ENCODE measurements at regions not wholly inside any gene's neighbourhood (a gene's known extent, or its start where the extent isn't known, plus 50 kb on each side); places are given as distances from the start of the nearest gene placed in this dataset.

DNA sequence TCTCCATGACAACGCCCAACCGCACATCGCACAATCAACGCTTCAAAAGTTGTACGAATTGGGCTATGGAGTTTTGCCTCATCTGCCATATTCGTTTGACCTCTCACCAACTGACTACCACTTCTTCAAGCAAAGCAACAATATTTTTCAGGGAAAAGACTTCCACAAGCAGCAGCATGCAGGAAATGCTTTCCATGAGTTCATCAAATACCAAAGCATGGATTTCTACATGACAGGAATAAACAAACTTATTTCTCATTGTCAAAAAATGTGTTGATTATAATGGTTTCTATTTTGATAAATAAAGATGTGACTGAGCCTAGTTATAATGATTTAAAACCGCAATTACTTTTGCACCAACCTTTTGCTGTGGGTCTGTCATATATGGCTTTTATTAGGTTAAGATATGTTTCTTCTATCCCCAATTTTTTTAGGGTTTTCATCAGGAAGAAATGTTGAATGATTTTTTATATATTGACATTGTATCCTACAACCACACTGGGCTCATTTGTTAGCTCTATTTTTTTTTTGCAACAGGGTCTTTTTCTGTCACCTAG is 138.4 kb downstream of the PWWP3B start:
- no peak overlapping the region for H3K4me2 ChIP-seq
- Mint-ChIP-seq H3K27ac (no peak overlapping the region), H3K4me1 (no peaks in the 10 kb centered on the region), H3K36me3 (no peaks in the 10 kb centered on the region), H3K4me3 (no peak overlapping the region), H3K27me3 (ENCODE audit: insufficient read depth, low read depth) (peaks cover 2% of the 10 kb centered on the region), H3K9me3 (peaks cover 11% of the 10 kb centered on the region)
- H3K9me3 ChIP-seq (ENCODE audit: low read depth): peaks cover 28% of the 10 kb centered on the region
- TF ChIP-seq EZH2phosphoT487 (IDR thresholded peaks at IDR 0.05) (no peak), CTCF (IDR thresholded peaks at IDR 0.05) (no peak), EZH2 (IDR thresholded peaks at IDR 0.05) (no peak)
- H3K9ac ChIP-seq: no peak overlapping the region
- H3K79me2 ChIP-seq (ENCODE audit: low read depth): no peaks in the 10 kb centered on the region
- H3K4me3 ChIP-seq: no peak overlapping the region
- H3K27ac ChIP-seq: no peak overlapping the region
- no peak overlapping the region for H2AFZ ChIP-seq (replicated peaks)
- no peaks in the 10 kb centered on the region for H3K4me1 ChIP-seq
- no peaks in the 10 kb centered on the region for H4K20me1 ChIP-seq (ENCODE audit: low read depth)
- peaks cover 19% of the 10 kb centered on the region for H3F3A ChIP-seq (ENCODE audit: low read depth)
- H3K36me3 ChIP-seq: no peaks in the 10 kb centered on the region
- DNase-seq (ENCODE audit: low spot score): no peak
- H3K27me3 ChIP-seq: no peaks in the 10 kb centered on the region

GRCh38 chrX:106323357-106323756 is 155.3 kb downstream of the PWWP3B start:
- H3K27ac ChIP-seq: no peak overlapping the region
- TF ChIP-seq EZH2phosphoT487 (IDR thresholded peaks at IDR 0.05): no peak
- TF ChIP-seq CTCF (IDR thresholded peaks at IDR 0.05): no peak
- no peak for TF ChIP-seq EZH2 (IDR thresholded peaks at IDR 0.05)
- no peak overlapping the region for H2AFZ ChIP-seq (replicated peaks)
- no peaks in the 10 kb centered on the region for H3K36me3 ChIP-seq
- DNase-seq (ENCODE audit: low spot score): no peak
- Mint-ChIP-seq H3K27ac (no peak overlapping the region), H3K27me3 (ENCODE audit: insufficient read depth, low read depth) (peaks cover 5% of the 10 kb centered on the region), H3K4me3 (no peak overlapping the region), H3K9me3 (no peaks in the 10 kb centered on the region), H3K4me1 (no peaks in the 10 kb centered on the region), H3K36me3 (no peaks in the 10 kb centered on the region)
- H3F3A ChIP-seq (ENCODE audit: low read depth): no peaks in the 10 kb centered on the region
- no peaks in the 10 kb centered on the region for H3K27me3 ChIP-seq
- H3K9me3 ChIP-seq (ENCODE audit: low read depth): peaks cover 16% of the 10 kb centered on the region
- no peak overlapping the region for H3K4me3 ChIP-seq
- no peak overlapping the region for H3K4me2 ChIP-seq
- H3K4me1 ChIP-seq: no peaks in the 10 kb centered on the region
- no peaks in the 10 kb centered on the region for H3K79me2 ChIP-seq (ENCODE audit: low read depth)
- no peak overlapping the region for H3K9ac ChIP-seq
- no peaks in the 10 kb centered on the region for H4K20me1 ChIP-seq (ENCODE audit: low read depth)

- Histone ChIP-seq H3F3A (ENCODE audit: low read depth) (no peaks in the 10 kb centered on the region), H3K4me1 (no peaks in the 10 kb centered on the region), H3K4me2 (no peak overlapping the region), H4K20me1 (ENCODE audit: low read depth) (no peaks in the 10 kb centered on the region), H2AFZ (replicated peaks) (no peak overlapping the region), H3K27me3 (no peaks in the 10 kb centered on the region), H3K9ac (no peak overlapping the region), H3K9me3 (ENCODE audit: low read depth) (peaks cover 4% of the 10 kb centered on the region), H3K4me3 (no peak overlapping the region), H3K36me3 (no peaks in the 10 kb centered on the region), H3K27ac (no peak overlapping the region), H3K79me2 (ENCODE audit: low read depth) (no peaks in the 10 kb centered on the region)
- Mint-ChIP-seq H3K9me3 (peaks cover 5% of the 10 kb centered on the region), H3K27me3 (ENCODE audit: insufficient read depth, low read depth) (peaks cover 2% of the 10 kb centered on the region), H3K4me3 (no peak overlapping the region), H3K4me1 (no peaks in the 10 kb centered on the region), H3K36me3 (no peaks in the 10 kb centered on the region), H3K27ac (no peak overlapping the region)
- no peak for TF ChIP-seq EZH2phosphoT487 (IDR thresholded peaks at IDR 0.05)
- TF ChIP-seq EZH2 (IDR thresholded peaks at IDR 0.05): no peak
- no peak for TF ChIP-seq CTCF (IDR thresholded peaks at IDR 0.05)
- no peak for DNase-seq (ENCODE audit: low spot score)
These were observed 163.5 kb downstream of the PWWP3B start for GRCh38 chrX:106331606-106332005.
